ENCODE measurements at regions not wholly inside any gene's neighbourhood (a gene's known extent, or its start where the extent isn't known, plus 50 kb on each side); places are given as distances from the start of the nearest gene placed in this dataset.

DNA sequence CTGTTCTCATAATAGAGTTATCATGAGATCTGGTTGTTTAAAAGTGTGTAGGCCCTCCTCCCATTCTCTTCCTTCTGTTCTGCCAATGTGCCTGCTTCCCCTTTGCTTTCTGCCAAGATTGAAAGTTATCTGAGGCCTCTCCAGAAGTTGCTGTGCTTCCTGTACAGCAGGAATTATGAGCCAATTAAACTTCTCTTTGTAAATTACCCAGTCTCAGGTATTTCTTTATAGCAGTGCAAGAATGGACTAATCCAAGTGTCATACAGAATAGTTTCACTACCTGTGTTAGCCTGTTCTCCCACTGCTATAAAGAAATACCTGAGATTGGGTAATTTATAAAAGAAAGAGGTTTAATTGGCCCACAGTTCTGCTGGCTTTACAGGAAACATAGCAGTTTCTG lies 100.0 kb downstream of the CD24 start:
- Mint-ChIP-seq H3K27ac (no peak overlapping the region), H3K4me1 (ENCODE audit: low read depth) (no peaks in the 10 kb centered on the region), H3K9me3 (peaks cover 2% of the 10 kb centered on the region), H3K36me3 (ENCODE audit: low read depth) (no peaks in the 10 kb centered on the region), H3K4me3 (no peak overlapping the region), H3K27me3 (no peaks in the 10 kb centered on the region)
- no peak for ATAC-seq (ENCODE audit: poor library complexity)
- POLR2A ChIA-PET = no interaction called here
- Histone ChIP-seq H3K4me3 (ENCODE audit: low read length) (no peak overlapping the region), H3K27ac (ENCODE audit: low read depth in 1 of 2, low read length in 2 of 2) (no peak overlapping the region), H3K27me3 (ENCODE audit: control insufficient read depth in 1 of 2, insufficient read depth in 2 of 2, low read length in 2 of 2) (no peaks in the 10 kb centered on the region), H3K4me1 (ENCODE audit: insufficient read depth, low read length) (no peaks in the 10 kb centered on the region), H3K36me3 (ENCODE audit: insufficient read depth, low read length) (no peaks in the 10 kb centered on the region), H3K9me3 (ENCODE audit: control insufficient read depth in 1 of 2, insufficient read depth in 1 of 2, low read length in 2 of 2) (peaks cover 0 to 9% of the 10 kb centered on the region in 2 experiments)
- intact Hi-C loops (cut with DNase I, micrococcal nuclease) = no loop called here
- CTCF ChIA-PET = no interaction called here
- DNase-seq = no peak
- TF ChIP-seq, protein P1, sequence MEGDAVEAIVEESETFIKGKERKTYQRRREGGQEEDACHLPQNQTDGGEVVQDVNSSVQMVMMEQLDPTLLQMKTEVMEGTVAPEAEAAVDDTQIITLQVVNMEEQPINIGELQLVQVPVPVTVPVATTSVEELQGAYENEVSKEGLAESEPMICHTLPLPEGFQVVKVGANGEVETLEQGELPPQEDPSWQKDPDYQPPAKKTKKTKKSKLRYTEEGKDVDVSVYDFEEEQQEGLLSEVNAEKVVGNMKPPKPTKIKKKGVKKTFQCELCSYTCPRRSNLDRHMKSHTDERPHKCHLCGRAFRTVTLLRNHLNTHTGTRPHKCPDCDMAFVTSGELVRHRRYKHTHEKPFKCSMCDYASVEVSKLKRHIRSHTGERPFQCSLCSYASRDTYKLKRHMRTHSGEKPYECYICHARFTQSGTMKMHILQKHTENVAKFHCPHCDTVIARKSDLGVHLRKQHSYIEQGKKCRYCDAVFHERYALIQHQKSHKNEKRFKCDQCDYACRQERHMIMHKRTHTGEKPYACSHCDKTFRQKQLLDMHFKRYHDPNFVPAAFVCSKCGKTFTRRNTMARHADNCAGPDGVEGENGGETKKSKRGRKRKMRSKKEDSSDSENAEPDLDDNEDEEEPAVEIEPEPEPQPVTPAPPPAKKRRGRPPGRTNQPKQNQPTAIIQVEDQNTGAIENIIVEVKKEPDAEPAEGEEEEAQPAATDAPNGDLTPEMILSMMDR (IDR thresholded peaks at IDR 0.05) = no peak

GRCh38 chr6:106872049-106872448 lies 102.5 kb downstream of the CD24 start:
- H3K4me3 Mint-ChIP-seq = no peak overlapping the region
- intact Hi-C loops (cut with DNase I, micrococcal nuclease) = no loop called here
- Histone ChIP-seq H3K27me3 (ENCODE audit: control insufficient read depth in 1 of 2, insufficient read depth in 2 of 2, low read length in 2 of 2) (no peaks in the 10 kb centered on the region), H3K4me3 (ENCODE audit: low read length) (no peak overlapping the region), H3K9me3 (ENCODE audit: control insufficient read depth in 1 of 2, insufficient read depth in 1 of 2, low read length in 2 of 2) (peaks cover 0 to 9% of the 10 kb centered on the region in 2 experiments), H3K36me3 (ENCODE audit: insufficient read depth, low read length) (no peaks in the 10 kb centered on the region), H3K27ac (ENCODE audit: low read depth in 1 of 2, low read length in 2 of 2) (no peak overlapping the region), H3K4me1 (ENCODE audit: insufficient read depth, low read length) (no peaks in the 10 kb centered on the region)
- H3K4me1 Mint-ChIP-seq (ENCODE audit: low read depth) = no peaks in the 10 kb centered on the region
- H3K27me3 Mint-ChIP-seq = peaks cover 3% of the 10 kb centered on the region
- no peak overlapping the region for H3K27ac Mint-ChIP-seq
- CTCF ChIA-PET = no interaction called here
- POLR2A ChIA-PET = no interaction called here
- no peak for DNase-seq
- peaks cover 5% of the 10 kb centered on the region for H3K9me3 Mint-ChIP-seq
- no peaks in the 10 kb centered on the region for H3K36me3 Mint-ChIP-seq (ENCODE audit: low read depth)
- TF ChIP-seq, protein P1 (IDR thresholded peaks at IDR 0.05) = no peak
- no peak for ATAC-seq (ENCODE audit: poor library complexity)

DNA sequence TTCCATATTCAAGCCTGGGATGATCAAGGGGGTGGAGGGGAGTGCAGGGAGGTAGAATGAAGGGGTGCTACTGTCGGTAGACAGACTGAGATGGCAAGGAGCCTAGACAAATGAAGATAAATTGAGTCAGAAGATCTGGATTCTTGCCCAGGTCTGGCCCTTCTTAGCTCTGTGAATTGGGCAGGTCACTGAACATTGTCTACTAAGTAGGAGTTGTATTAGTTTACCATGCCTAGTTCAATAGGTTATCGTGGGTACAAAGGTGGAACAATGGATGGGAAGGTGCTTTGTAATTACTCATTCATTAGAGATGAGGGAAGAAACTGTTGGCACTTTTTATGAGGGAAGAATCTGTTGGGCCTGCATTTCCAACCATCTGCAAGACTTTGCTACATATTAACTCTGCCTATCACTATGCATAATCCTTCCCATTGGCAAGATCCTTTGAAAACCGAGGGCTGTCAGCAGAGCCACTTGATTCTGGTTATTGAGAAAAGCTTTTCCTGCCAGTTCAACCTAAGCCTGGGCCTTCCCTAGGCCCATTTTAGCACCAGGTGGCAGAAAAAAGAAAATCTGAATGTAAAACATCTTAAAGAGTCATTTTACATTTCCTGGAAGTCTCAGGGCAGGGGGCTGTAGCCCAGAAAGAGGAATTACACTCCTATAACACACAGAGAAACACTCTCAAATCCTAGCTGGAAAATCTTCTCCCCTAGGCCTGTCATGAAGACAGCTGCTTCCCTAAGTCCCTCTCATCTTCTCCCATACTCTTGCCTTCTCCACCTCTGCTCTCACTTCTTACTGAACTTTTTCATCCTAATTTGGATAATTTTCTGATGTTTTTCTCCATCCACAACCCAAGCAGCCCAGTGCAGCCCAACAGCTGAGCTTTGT lies 103.5 kb downstream of the CD24 start:
- POLR2A ChIA-PET = interaction anchor here (0.6 kb wide), 1 partner anchor 52 kb away, joined by 3 read pairs; no protein-coding TSS in a partner anchor
- no peak overlapping the region for H3K27ac Mint-ChIP-seq
- TF ChIP-seq, protein P1 (IDR thresholded peaks at IDR 0.05) = no peak
- H3K27me3 Mint-ChIP-seq = peaks cover 3% of the 10 kb centered on the region
- no peaks in the 10 kb centered on the region for H3K4me1 Mint-ChIP-seq (ENCODE audit: low read depth)
- CTCF ChIA-PET = no interaction called here
- intact Hi-C loops (cut with DNase I, micrococcal nuclease) = no loop called here
- no peaks in the 10 kb centered on the region for H3K36me3 Mint-ChIP-seq (ENCODE audit: low read depth)
- H3K4me3 Mint-ChIP-seq = no peak overlapping the region
- no peak overlapping the region for H3K4me3 ChIP-seq (ENCODE audit: low read length)
- H3K9me3 ChIP-seq (ENCODE audit: control insufficient read depth in 1 of 2, insufficient read depth in 1 of 2, low read length in 2 of 2) = peaks cover 0 to 9% of the 10 kb centered on the region in 2 experiments
- peaks cover 3% of the 10 kb centered on the region for H3K9me3 Mint-ChIP-seq
- DNase-seq (no peak), ATAC-seq (ENCODE audit: poor library complexity) (no peak)
- H3K27ac ChIP-seq (ENCODE audit: low read depth in 1 of 2, low read length in 2 of 2) = no peak overlapping the region
- H3K36me3 ChIP-seq (ENCODE audit: insufficient read depth, low read length) = no peaks in the 10 kb centered on the region
- no peaks in the 10 kb centered on the region for H3K27me3 ChIP-seq (ENCODE audit: control insufficient read depth in 1 of 2, insufficient read depth in 2 of 2, low read length in 2 of 2)
- no peaks in the 10 kb centered on the region for H3K4me1 ChIP-seq (ENCODE audit: insufficient read depth, low read length)
